ENCODE measurements at regions not wholly inside any gene's neighbourhood (a gene's known extent, or its start where the extent isn't known, plus 50 kb on each side); places are given as distances from the start of the nearest gene placed in this dataset.
"Not testable (repeated sequence)": the region's sequence is repeated elsewhere in the genome, so short reads cannot be mapped to it uniquely, and the experiment has no call there.

- DNase-seq (ENCODE audit: low read depth), result no peak
Measured at GRCh38 chr9:100813871-100814270, 214.7 kb upstream of the PLPPR1 start.

- DNase-seq (ENCODE audit: low read depth), result no peak
Measured at GRCh38 chr9:100819980-100820379, 208.5 kb upstream of the PLPPR1 start.

- not testable (repeated sequence) for DNase-seq (ENCODE audit: low read depth)
Measured at GRCh38 chr9:100833035-100833434, 195.5 kb upstream of the PLPPR1 start.

- no peak for DNase-seq (ENCODE audit: low read depth)
Measured at GRCh38 chr9:100838857-100839256, 189.7 kb upstream of the PLPPR1 start.

GRCh38 chr9:100848726-100849125 is 179.8 kb upstream of the PLPPR1 start:
- DNase-seq (ENCODE audit: low read depth), result no peak

GRCh38 chr9:100852088-100852487 is 176.4 kb upstream of the PLPPR1 start:
- DNase-seq (ENCODE audit: low read depth), result no peak

GRCh38 chr9:100856238-100856637 is 172.3 kb upstream of the PLPPR1 start:
- DNase-seq (ENCODE audit: low read depth), result no peak

GRCh38 chr9:100865111-100865510 is 163.4 kb upstream of the PLPPR1 start:
- DNase-seq (ENCODE audit: low read depth), result no peak

GRCh38 chr9:100865648-100866047 is 162.9 kb upstream of the PLPPR1 start:
- DNase-seq (ENCODE audit: low read depth), result no peak

GRCh38 chr9:100869326-100869725 is 159.2 kb upstream of the PLPPR1 start:
- no peak for DNase-seq (ENCODE audit: low read depth)

GRCh38 chr9:100879884-100880283 is 148.6 kb upstream of the PLPPR1 start:
- DNase-seq (ENCODE audit: low read depth), result no peak

- DNase-seq (ENCODE audit: low read depth), result no peak
Measured at GRCh38 chr9:100880284-100880683, 148.2 kb upstream of the PLPPR1 start.

GRCh38 chr9:100884518-100884917 is 144.0 kb upstream of the PLPPR1 start:
- no peak for DNase-seq (ENCODE audit: low read depth)

GRCh38 chr9:100890321-100890720 is 138.2 kb upstream of the PLPPR1 start:
- no peak for DNase-seq (ENCODE audit: low read depth)

GRCh38 chr9:100911273-100911672 is 117.3 kb upstream of the PLPPR1 start:
- no peak for DNase-seq (ENCODE audit: low read depth)

GRCh38 chr9:100913257-100913656 is 115.3 kb upstream of the PLPPR1 start:
- DNase-seq (ENCODE audit: low read depth), result no peak

GRCh38 chr9:100914266-100914665 is 114.3 kb upstream of the PLPPR1 start:
- no peak for DNase-seq (ENCODE audit: low read depth)

GRCh38 chr9:100919506-100919905 is 109.0 kb upstream of the PLPPR1 start:
- DNase-seq (ENCODE audit: low read depth), result no peak

- DNase-seq (ENCODE audit: low read depth), result no peak
Measured at GRCh38 chr9:100926366-100926765, 102.2 kb upstream of the PLPPR1 start.

- no peak for DNase-seq (ENCODE audit: low read depth)
Measured at GRCh38 chr9:100927763-100928162, 100.8 kb upstream of the PLPPR1 start.

- no peak for DNase-seq (ENCODE audit: low read depth)
Measured at GRCh38 chr9:100933656-100934055, 94.9 kb upstream of the PLPPR1 start.

- no peak for DNase-seq (ENCODE audit: low read depth)
Measured at GRCh38 chr9:100937382-100937781, 91.1 kb upstream of the PLPPR1 start.

GRCh38 chr9:100938507-100938906 is 90.0 kb upstream of the PLPPR1 start:
- no peak for DNase-seq (ENCODE audit: low read depth)

- DNase-seq (ENCODE audit: low read depth), result no peak
Measured at GRCh38 chr9:100939636-100940035, 88.9 kb upstream of the PLPPR1 start.

- no peak for DNase-seq (ENCODE audit: low read depth)
Measured at GRCh38 chr9:100959226-100959625, 69.3 kb upstream of the PLPPR1 start.
